ENCODE measurements at regions not wholly inside any gene's neighbourhood (a gene's known extent, or its start where the extent isn't known, plus 50 kb on each side); places are given as distances from the start of the nearest gene placed in this dataset.

- SMC1A ChIA-PET (ENCODE audit: uncharacterized antibody, unreplicated experiment), result no interaction called here
- BruUV-seq (replicated peaks), result no TSS peak
- RAD21 ChIA-PET (ENCODE audit: unreplicated experiment), result no interaction called here
These were observed 424.7 kb upstream of the TMPO start for GRCh38 chr12:98090731-98091130.

More at GRCh38 chr12:98090731-98091130, 424.7 kb upstream of the TMPO start:
- H4K20me1 ChIP-seq (ENCODE audit: control insufficient read depth, insufficient read depth), result no peaks in the 10 kb centered on the region
- H3K9ac ChIP-seq (ENCODE audit: control insufficient read depth, insufficient read depth, low read length), result no peak overlapping the region
- no peaks in the 10 kb centered on the region for H3K27me3 ChIP-seq (replicated peaks in 1 of 2; ENCODE audit: control insufficient read depth in 2 of 2, insufficient read depth in 2 of 2, low read length in 1 of 2)
- 63% methylated on average over 2 of the region's 2 CpGs for WGBS (ENCODE audit: insufficient coverage, insufficient replicate concordance, low lambda C conversion rate, missing lambda C conversion rate)
- H3K4me3 ChIP-seq, result no peak overlapping the region
- H2AFZ ChIP-seq (ENCODE audit: control insufficient read depth, low read depth, low read length), result no peak overlapping the region
- POLR2A ChIA-PET, result no interaction called here
- no peaks in the 10 kb centered on the region for H3K36me3 ChIP-seq (ENCODE audit: control insufficient read depth in 2 of 2, insufficient read depth in 2 of 2, low read length in 1 of 2)
- no peaks in the 10 kb centered on the region for H3K79me2 ChIP-seq (ENCODE audit: control insufficient read depth, insufficient read depth, low read length)
- no peaks in the 10 kb centered on the region for H3K4me1 ChIP-seq (ENCODE audit: control insufficient read depth, insufficient read depth, low read length)
- CTCF ChIA-PET, result no interaction called here
- H3K4me2 ChIP-seq (ENCODE audit: control insufficient read depth, insufficient read depth), result no peak overlapping the region
- in situ Hi-C loops (cut with MboI), result no loop called here
- ATAC-seq, result no peak
- H3K9me3 ChIP-seq (replicated peaks; ENCODE audit: control insufficient read depth, insufficient read depth, low read length), result no peaks in the 10 kb centered on the region
- intact Hi-C loops (cut with micrococcal nuclease; ENCODE audit: unreplicated experiment), result no loop called here
- H3K27ac ChIP-seq (ENCODE audit: control insufficient read depth, insufficient read depth), result no peak overlapping the region
- DNase-seq (ENCODE audit: low read depth, low spot score), result no peak
- FAIRE-seq, result no peak
- TF ChIP-seq IRF5 (IDR thresholded peaks at IDR 0.05; ENCODE audit: borderline replicate concordance) (no peak), YY1 (IDR thresholded peaks at IDR 0.05; ENCODE audit: low read depth, low read length) (no peak), TCF12 (IDR thresholded peaks at IDR 0.05; ENCODE audit: low read depth, low read length) (no peak), HDGF (IDR thresholded peaks at IDR 0.05) (no peak), ZBTB11 (CRISPR knock-in tag; IDR thresholded peaks at IDR 0.05) (no peak)
